ENCODE measurements at regions not wholly inside any gene's neighbourhood (a gene's known extent, or its start where the extent isn't known, plus 50 kb on each side); places are given as distances from the start of the nearest gene placed in this dataset.

GRCh38 chr14:76656592-76656991, 104.7 kb upstream of the VASH1 start:
- no peak overlapping the region for H3K4me3 ChIP-seq (ENCODE audit: low read depth, low read length)
- DNase-seq (ENCODE audit: low read depth) = no peak
- no peak for TF ChIP-seq CTCF (conservative IDR thresholded peaks at IDR 0.05; ENCODE audit: low read depth, low read length)

GRCh38 chr14:76657404-76657803, 103.9 kb upstream of the VASH1 start:
- no peak for DNase-seq (ENCODE audit: low read depth)
- TF ChIP-seq CTCF (conservative IDR thresholded peaks at IDR 0.05; ENCODE audit: low read depth, low read length) = no peak
- H3K4me3 ChIP-seq (ENCODE audit: low read depth, low read length) = no peak overlapping the region

- H3K4me3 ChIP-seq (ENCODE audit: low read depth, low read length) = no peak overlapping the region
- no peak for DNase-seq (ENCODE audit: low read depth)
- no peak for TF ChIP-seq CTCF (conservative IDR thresholded peaks at IDR 0.05; ENCODE audit: low read depth, low read length)
Measured at GRCh38 chr14:76657846-76658245, 103.4 kb upstream of the VASH1 start.

- TF ChIP-seq CTCF (conservative IDR thresholded peaks at IDR 0.05; ENCODE audit: low read depth, low read length) = no peak
- no peak for DNase-seq (ENCODE audit: low read depth)
- H3K4me3 ChIP-seq (ENCODE audit: low read depth, low read length) = no peak overlapping the region
Measured at GRCh38 chr14:76662580-76662979, 98.7 kb upstream of the VASH1 start.

- H3K4me3 ChIP-seq (ENCODE audit: low read depth, low read length) = no peak overlapping the region
- no peak for TF ChIP-seq CTCF (conservative IDR thresholded peaks at IDR 0.05; ENCODE audit: low read depth, low read length)
- DNase-seq (ENCODE audit: low read depth) = no peak
Measured at GRCh38 chr14:76664790-76665189, 96.5 kb upstream of the VASH1 start.

- no peak for TF ChIP-seq CTCF (conservative IDR thresholded peaks at IDR 0.05; ENCODE audit: low read depth, low read length)
- H3K4me3 ChIP-seq (ENCODE audit: low read depth, low read length) = no peak overlapping the region
- no peak for DNase-seq (ENCODE audit: low read depth)
Measured at GRCh38 chr14:76666746-76667145, 94.5 kb upstream of the VASH1 start.

- H3K4me3 ChIP-seq (ENCODE audit: low read depth, low read length) = no peak overlapping the region
- no peak for TF ChIP-seq CTCF (conservative IDR thresholded peaks at IDR 0.05; ENCODE audit: low read depth, low read length)
- no peak for DNase-seq (ENCODE audit: low read depth)
Measured at GRCh38 chr14:76669770-76670169, 91.5 kb upstream of the VASH1 start.
